IMR-90 (cell line): ENCODE measurements at regions not wholly inside any gene's neighbourhood (a gene's known extent, or its start where the extent isn't known, plus 50 kb on each side); places are given as distances from the start of the nearest gene placed in this dataset.

Experiments used
- CEBPB ChIP-seq: IDR thresholded peaks from 2 replicates; pipeline ENCODE4 v1.6.1; 2012; ENCODE audit warnings: low read depth, low read length, improper control_type of control experiment
- CTCF ChIP-seq: conservative IDR thresholded peaks from 2 replicates; pipeline ENCODE4 v1.5.1; 2012; ENCODE audit warnings: mild to moderate bottlenecking, low read depth, low read length, improper control_type of control experiment
- MAFK ChIP-seq: IDR thresholded peaks from 2 replicates; pipeline ENCODE4 v1.6.1; 2012; ENCODE audit warnings: low read depth, low read length, improper control_type of control experiment
- MAZ ChIP-seq: IDR thresholded peaks from 2 replicates; pipeline ENCODE4 v1.6.1; 2012; ENCODE audit warnings: low read depth, mild to moderate bottlenecking, low read length, improper control_type of control experiment, moderate library complexity, borderline replicate concordance
- RAD21 ChIP-seq: IDR thresholded peaks from 2 replicates; pipeline ENCODE4 v1.6.1; 2012; ENCODE audit warnings: low read length, improper control_type of control experiment
- RCOR1 ChIP-seq: IDR thresholded peaks from 2 replicates; pipeline ENCODE4 v1.6.1; 2012; ENCODE audit warnings: mild to moderate bottlenecking, low read length, improper control_type of control experiment; ENCODE audit not compliant: insufficient replicate concordance
- RFX5 ChIP-seq: IDR thresholded peaks from 2 replicates; pipeline ENCODE4 v1.8.0; 2012; ENCODE audit warnings: low read depth, mild to moderate bottlenecking, low read length, moderate library complexity
- TF ChIP-seq, protein P1 (sequence below): fragments of 150-350 bp; IDR thresholded peaks from 2 replicates; pipeline ENCODE4 v1.6.1; 2016; ENCODE audit warnings: low read depth, mild to moderate bottlenecking, low read length, moderate library complexity, borderline replicate concordance

DNA sequence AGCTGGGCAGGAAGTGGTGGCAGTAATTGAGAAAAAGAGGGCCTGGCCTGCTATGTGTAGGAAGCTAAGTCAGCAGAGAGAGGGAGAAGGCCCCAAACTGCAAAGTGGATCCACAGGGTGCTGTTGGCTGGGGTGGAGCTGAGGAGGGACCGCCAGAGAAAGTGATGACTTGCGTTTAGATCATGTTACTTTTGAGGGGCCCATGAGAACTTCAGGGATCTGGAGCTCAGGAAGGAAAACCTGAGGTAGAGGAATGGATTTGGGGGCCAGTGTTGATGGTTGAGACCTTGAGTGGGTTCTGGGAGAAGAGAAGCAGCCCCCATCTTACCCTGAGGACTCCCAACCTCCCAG lies 155.5 kb downstream of the MRPL14 start:
- no peak for TF ChIP-seq CTCF
- no peak for TF ChIP-seq CEBPB
- TF ChIP-seq RFX5: no peak
- TF ChIP-seq, protein P1, sequence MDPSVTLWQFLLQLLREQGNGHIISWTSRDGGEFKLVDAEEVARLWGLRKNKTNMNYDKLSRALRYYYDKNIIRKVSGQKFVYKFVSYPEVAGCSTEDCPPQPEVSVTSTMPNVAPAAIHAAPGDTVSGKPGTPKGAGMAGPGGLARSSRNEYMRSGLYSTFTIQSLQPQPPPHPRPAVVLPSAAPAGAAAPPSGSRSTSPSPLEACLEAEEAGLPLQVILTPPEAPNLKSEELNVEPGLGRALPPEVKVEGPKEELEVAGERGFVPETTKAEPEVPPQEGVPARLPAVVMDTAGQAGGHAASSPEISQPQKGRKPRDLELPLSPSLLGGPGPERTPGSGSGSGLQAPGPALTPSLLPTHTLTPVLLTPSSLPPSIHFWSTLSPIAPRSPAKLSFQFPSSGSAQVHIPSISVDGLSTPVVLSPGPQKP: no peak
- TF ChIP-seq MAFK: no peak
- TF ChIP-seq RAD21: no peak
- no peak for TF ChIP-seq MAZ
- no peak for TF ChIP-seq RCOR1
